Transverse colon (tissue), 4 donors: ENCODE measurements at regions not wholly inside any gene's neighbourhood (a gene's known extent, or its start where the extent isn't known, plus 50 kb on each side); places are given as distances from the start of the nearest gene placed in this dataset.

Source experiments
- CTCF ChIP-seq, 5 experiments: fragments of 200-600 bp in 3 of 5; fragments of 450-650 bp in 2 of 5; sonication (generic) in 3 of 5; IDR thresholded peaks; 1 replicate in 2 of 5; 2 replicates in 3 of 5; pipeline ENCODE4 v1.5.1; 2016 to 2017; ENCODE audit warnings: antibody characterized with exemption in 5 of 5, inconsistent platforms in 3 of 5, mild to moderate bottlenecking in 2 of 5, moderate library complexity in 1 of 5
- POLR2A ChIP-seq: fragments of 450-650 bp; IDR thresholded peaks from one replicate; pipeline ENCODE4 v1.6.1; 2016; ENCODE audit warnings: antibody characterized with exemption, mild to moderate bottlenecking, moderate library complexity
- POLR2AphosphoS5 ChIP-seq, 3 donors: sonication (generic); formaldehyde crosslinking; IDR thresholded peaks; one replicate each; pipeline ENCODE4 v1.6.1; 2016; ENCODE audit warnings: antibody characterized with exemption in 3 of 3

- TF ChIP-seq POLR2AphosphoS5 (IDR thresholded peaks at IDR 0.05) (no peak), CTCF (IDR thresholded peaks at IDR 0.05) (no peak), POLR2A (no peak)
Measured at GRCh38 chr1:94629259-94630181, 88.0 kb upstream of the F3 start.
